22Rv1 (cell line): ENCODE measurements at regions not wholly inside any gene's neighbourhood (a gene's known extent, or its start where the extent isn't known, plus 50 kb on each side); places are given as distances from the start of the nearest gene placed in this dataset.

Experiments
- CTCF ChIP-seq: fragments of 450-650 bp; IDR thresholded peaks from 2 replicates; pipeline ENCODE4 v1.5.1; 2017; ENCODE audit warnings: mild to moderate bottlenecking
- ZFX ChIP-seq: fragments of 450-650 bp; IDR thresholded peaks from 2 replicates; pipeline ENCODE4 v1.6.1; 2017; ENCODE audit warnings: antibody characterized with exemption, borderline replicate concordance

DNA sequence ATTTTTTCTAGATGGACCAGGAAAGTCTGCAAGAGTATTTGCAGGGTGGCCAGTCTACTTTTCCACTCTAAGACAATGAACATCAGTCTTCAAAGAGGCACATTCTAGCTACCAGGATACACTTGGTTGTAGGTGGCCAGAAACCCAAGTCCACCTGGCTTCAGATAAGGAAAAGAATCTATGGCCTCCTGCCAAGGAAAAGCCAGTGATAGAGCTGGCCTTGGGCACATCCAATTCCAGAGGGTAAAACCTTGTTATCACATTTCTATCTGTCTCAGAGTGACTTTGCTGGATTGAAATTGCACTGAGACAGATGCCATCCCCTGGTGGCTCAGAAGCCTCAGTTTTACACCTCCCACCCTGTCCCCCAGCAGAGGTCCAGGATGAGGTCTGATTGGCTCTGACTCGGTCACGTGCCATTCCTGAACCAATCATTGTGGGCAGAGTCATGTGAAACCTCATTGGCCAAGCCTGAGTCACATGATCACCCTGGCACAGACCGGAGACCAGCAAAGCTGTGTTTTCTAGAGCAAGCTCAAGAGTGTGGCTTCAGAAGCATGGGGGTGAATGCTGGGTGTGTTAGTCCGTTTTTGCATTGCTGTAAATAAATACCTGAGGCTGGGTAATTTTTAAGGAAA lies 497.4 kb upstream of the SULF2 start:
- TF ChIP-seq CTCF (no peak), ZFX (no peak)
